HEK293T (cell line): ENCODE measurements at regions not wholly inside any gene's neighbourhood (a gene's known extent, or its start where the extent isn't known, plus 50 kb on each side); places are given as distances from the start of the nearest gene placed in this dataset.

Experiments used
- CTCF ChIA-PET: fragments of 350-600 bp; formaldehyde crosslinking; extraction: SDS; loops from one replicate; lab custom pipeline; 2021; ENCODE audit warnings: antibody characterized with exemption, inconsistent platforms; lab: Yijun Ruan, JAX
- POLR2A ChIA-PET: fragments of 350-600 bp; formaldehyde crosslinking; extraction: SDS; loops from one replicate; lab custom pipeline; 2020; ENCODE audit warnings: antibody characterized with exemption, inconsistent platforms; lab: Yijun Ruan, JAX
- DNase-seq: peaks from one replicate; pipeline ENCODE4 v3.0.0; 2012; ENCODE audit warnings: mixed read lengths; ENCODE audit errors: extremely low spot score
- ARNT ChIP-seq: fragments of 450-650 bp; IDR thresholded peaks from 2 replicates; pipeline ENCODE4 v1.6.1; 2017; ENCODE audit warnings: mild to moderate bottlenecking
- BHLHE40 ChIP-seq: fragments of 450-650 bp; IDR thresholded peaks from 2 replicates; pipeline ENCODE4 v1.6.1; 2016; ENCODE audit warnings: mild to moderate bottlenecking, moderate library complexity, borderline replicate concordance
- CTBP1 ChIP-seq: fragments of 450-650 bp; IDR thresholded peaks from 2 replicates; pipeline ENCODE4 v1.6.1; 2016; ENCODE audit warnings: borderline replicate concordance
- ELF4 ChIP-seq: fragments of 450-650 bp; IDR thresholded peaks from 2 replicates; pipeline ENCODE4 v1.6.1; 2017; ENCODE audit warnings: antibody characterized with exemption
- FOXA1 ChIP-seq: fragments of 450-650 bp; IDR thresholded peaks from 2 replicates; pipeline ENCODE4 v1.6.1; 2016; ENCODE audit warnings: mild to moderate bottlenecking
- FOXK2 ChIP-seq: fragments of 450-650 bp; IDR thresholded peaks from 2 replicates; pipeline ENCODE4 v1.6.1; 2016; ENCODE audit warnings: mild to moderate bottlenecking
- FOXM1 ChIP-seq: fragments of 450-650 bp; IDR thresholded peaks from 2 replicates; pipeline ENCODE4 v1.6.1; 2017; ENCODE audit warnings: mild to moderate bottlenecking, borderline replicate concordance
- HDGF ChIP-seq: fragments of 450-650 bp; IDR thresholded peaks from 2 replicates; pipeline ENCODE4 v1.6.1; 2017; ENCODE audit warnings: antibody characterized with exemption, borderline replicate concordance
- L3MBTL2 ChIP-seq: fragments of 450-650 bp; conservative IDR thresholded peaks from 2 replicates; pipeline ENCODE4 v1.6.1; 2016; ENCODE audit warnings: mild to moderate bottlenecking
- LEF1 ChIP-seq: fragments of 450-650 bp; IDR thresholded peaks from 2 replicates; pipeline ENCODE4 v1.6.1; 2017; ENCODE audit warnings: mild to moderate bottlenecking, borderline replicate concordance
- NFRKB ChIP-seq: fragments of 450-650 bp; IDR thresholded peaks from 2 replicates; pipeline ENCODE4 v1.6.1; 2016; ENCODE audit warnings: mild to moderate bottlenecking, moderate library complexity
- PKNOX1 ChIP-seq: fragments of 450-650 bp; IDR thresholded peaks from 2 replicates; pipeline ENCODE4 v1.6.1; 2016
- SP1 ChIP-seq: fragments of 450-650 bp; IDR thresholded peaks from 2 replicates; pipeline ENCODE4 v1.6.1; 2017
- SUZ12 ChIP-seq: fragments of 450-650 bp; IDR thresholded peaks from 2 replicates; pipeline ENCODE4 v1.6.1; 2016; ENCODE audit warnings: mild to moderate bottlenecking
- TARDBP ChIP-seq: fragments of 450-650 bp; IDR thresholded peaks from 2 replicates; pipeline ENCODE4 v1.6.1; 2016
- ZNF384 ChIP-seq: fragments of 450-650 bp; IDR thresholded peaks from 2 replicates; pipeline ENCODE4 v1.6.1; 2016

- no peak for TF ChIP-seq ZNF384
- TF ChIP-seq CTBP1: no peak
- TF ChIP-seq L3MBTL2: no peak
- no peak for TF ChIP-seq TARDBP
- TF ChIP-seq BHLHE40: no peak
- no peak for TF ChIP-seq ARNT
- no peak for TF ChIP-seq ELF4
- no peak for TF ChIP-seq SP1
- no peak for TF ChIP-seq FOXA1
- ChIA-PET CTCF (no interaction called here), POLR2A (no interaction called here)
- DNase-seq: no peak
These were observed 1080.6 kb upstream of the LRRN3 start for GRCh38 chr7:110010359-110010758.

GRCh38 chr7:110017405-110017804 lies 1073.5 kb upstream of the LRRN3 start:
- POLR2A ChIA-PET: no interaction called here
- CTCF ChIA-PET: interaction anchor here (0.7 kb wide), 1 partner anchor 111 kb away, joined by 3 read pairs; no protein-coding TSS in a partner anchor
- no peak for DNase-seq
- TF ChIP-seq ARNT (no peak), TARDBP (no peak), NFRKB (no peak), FOXK2 (no peak), ELF4 (no peak), SUZ12 (no peak), PKNOX1 (no peak), ZNF384 (no peak), BHLHE40 (no peak)

- POLR2A ChIA-PET: no interaction called here
- CTCF ChIA-PET: no interaction called here
- TF ChIP-seq FOXA1: no peak
- no peak for TF ChIP-seq ELF4
- TF ChIP-seq CTBP1: no peak
- no peak for TF ChIP-seq ZNF384
- no peak for TF ChIP-seq SUZ12
- no peak for TF ChIP-seq NFRKB
- no peak for TF ChIP-seq HDGF
- no peak for TF ChIP-seq FOXM1
- no peak for TF ChIP-seq SP1
- DNase-seq: no peak
These were observed 1063.5 kb upstream of the LRRN3 start for GRCh38 chr7:110027385-110027784.

- TF ChIP-seq HDGF (no peak), BHLHE40 (no peak), FOXM1 (no peak), ZNF384 (no peak), LEF1 (no peak), SP1 (no peak), SUZ12 (no peak), FOXK2 (no peak), L3MBTL2 (no peak), PKNOX1 (no peak), FOXA1 (no peak), ELF4 (no peak)
- ChIA-PET CTCF (no interaction called here), POLR2A (no interaction called here)
- DNase-seq: no peak
These were observed 1047.4 kb upstream of the LRRN3 start for GRCh38 chr7:110043519-110043918.

GRCh38 chr7:110050785-110051184 lies 1040.1 kb upstream of the LRRN3 start:
- TF ChIP-seq TARDBP (no peak), SP1 (no peak), FOXM1 (no peak), ELF4 (no peak), BHLHE40 (no peak), SUZ12 (no peak), FOXA1 (no peak), ZNF384 (no peak), LEF1 (no peak), FOXK2 (no peak), HDGF (no peak), ARNT (no peak), L3MBTL2 (no peak), NFRKB (no peak), PKNOX1 (no peak), CTBP1 (no peak)
- POLR2A ChIA-PET: no interaction called here
- no peak for DNase-seq
- CTCF ChIA-PET: no interaction called here

- no peak for TF ChIP-seq PKNOX1
- no peak for TF ChIP-seq CTBP1
- TF ChIP-seq FOXM1: no peak
- TF ChIP-seq L3MBTL2: no peak
- no peak for TF ChIP-seq FOXA1
- no peak for TF ChIP-seq ARNT
- TF ChIP-seq HDGF: no peak
- no peak for TF ChIP-seq LEF1
- no peak for TF ChIP-seq SP1
- TF ChIP-seq ELF4: no peak
- ChIA-PET POLR2A (no interaction called here), CTCF (no interaction called here)
- no peak for DNase-seq
These were observed 1039.6 kb upstream of the LRRN3 start for GRCh38 chr7:110051372-110051771.
